ENCODE measurements at regions not wholly inside any gene's neighbourhood (a gene's known extent, or its start where the extent isn't known, plus 50 kb on each side); places are given as distances from the start of the nearest gene placed in this dataset.
"Not testable (repeated sequence)": the region's sequence is repeated elsewhere in the genome, so short reads cannot be mapped to it uniquely, and the experiment has no call there.

GRCh38 chr9:129306318-129306973 lies 128.4 kb upstream of the IER5L start:
- in situ Hi-C loops (cut with MboI; ENCODE audit: low sequenced_read_pairs), result no loop called here

GRCh38 chr9:129305246-129305645 lies 127.2 kb upstream of the IER5L start:
- in situ Hi-C loops (cut with MboI; ENCODE audit: low sequenced_read_pairs), result no loop called here

- in situ Hi-C loops (cut with MboI; ENCODE audit: low sequenced_read_pairs), result no loop called here
Measured at GRCh38 chr9:129301941-129302340, 123.9 kb upstream of the IER5L start.

- in situ Hi-C loops (cut with MboI; ENCODE audit: low sequenced_read_pairs), result not testable (repeated sequence)
Measured at GRCh38 chr9:129296195-129296594, 118.1 kb upstream of the IER5L start.

- in situ Hi-C loops (cut with MboI; ENCODE audit: low sequenced_read_pairs), result no loop called here
Measured at GRCh38 chr9:129291041-129291501, 113.0 kb upstream of the IER5L start.

GRCh38 chr9:129290606-129291005 lies 112.5 kb upstream of the IER5L start:
- in situ Hi-C loops (cut with MboI; ENCODE audit: low sequenced_read_pairs), result no loop called here

- in situ Hi-C loops (cut with MboI; ENCODE audit: low sequenced_read_pairs), result no loop called here
Measured at GRCh38 chr9:129289883-129290282, 111.8 kb upstream of the IER5L start.

GRCh38 chr9:129289131-129289731 lies 111.2 kb upstream of the IER5L start:
- in situ Hi-C loops (cut with MboI; ENCODE audit: low sequenced_read_pairs), result no loop called here

- in situ Hi-C loops (cut with MboI; ENCODE audit: low sequenced_read_pairs), result no loop called here
Measured at GRCh38 chr9:129287619-129288305, 109.7 kb upstream of the IER5L start.

- in situ Hi-C loops (cut with MboI; ENCODE audit: low sequenced_read_pairs), result no loop called here
Measured at GRCh38 chr9:129285979-129286772, 108.1 kb upstream of the IER5L start.

- in situ Hi-C loops (cut with MboI; ENCODE audit: low sequenced_read_pairs), result no loop called here
Measured at GRCh38 chr9:129285382-129285781, 107.3 kb upstream of the IER5L start.

- in situ Hi-C loops (cut with MboI; ENCODE audit: low sequenced_read_pairs), result no loop called here
Measured at GRCh38 chr9:129284607-129285291, 106.7 kb upstream of the IER5L start.

GRCh38 chr9:129283705-129284606 lies 105.9 kb upstream of the IER5L start:
- in situ Hi-C loops (cut with MboI; ENCODE audit: low sequenced_read_pairs), result no loop called here

- in situ Hi-C loops (cut with MboI; ENCODE audit: low sequenced_read_pairs), result no loop called here
Measured at GRCh38 chr9:129283291-129283691, 105.2 kb upstream of the IER5L start.

- in situ Hi-C loops (cut with MboI; ENCODE audit: low sequenced_read_pairs), result no loop called here
Measured at GRCh38 chr9:129282731-129283211, 104.7 kb upstream of the IER5L start.

- in situ Hi-C loops (cut with MboI; ENCODE audit: low sequenced_read_pairs), result no loop called here
Measured at GRCh38 chr9:129282272-129282671, 104.2 kb upstream of the IER5L start.

GRCh38 chr9:129281506-129282145 lies 103.6 kb upstream of the IER5L start:
- in situ Hi-C loops (cut with MboI; ENCODE audit: low sequenced_read_pairs), result no loop called here

GRCh38 chr9:129280623-129281271 lies 102.7 kb upstream of the IER5L start:
- in situ Hi-C loops (cut with MboI; ENCODE audit: low sequenced_read_pairs), result no loop called here

GRCh38 chr9:129280236-129280622 lies 102.2 kb upstream of the IER5L start:
- in situ Hi-C loops (cut with MboI; ENCODE audit: low sequenced_read_pairs), result no loop called here
